DOHH2 (cell line): ENCODE measurements at regions not wholly inside any gene's neighbourhood (a gene's known extent, or its start where the extent isn't known, plus 50 kb on each side); places are given as distances from the start of the nearest gene placed in this dataset.

Source experiments
- CTCF ChIP-seq: fragments of 200-600 bp; sonication (generic); IDR thresholded peaks from one replicate; pipeline ENCODE4 v1.5.1; 2014; ENCODE audit warnings: antibody characterized with exemption, mild to moderate bottlenecking, low read depth, low read length; ENCODE audit not compliant: poor library complexity, severe bottlenecking
- EZH2phosphoT487 ChIP-seq: fragments of 200-600 bp; sonication (generic); IDR thresholded peaks from 2 replicates; pipeline ENCODE4 v1.6.1; 2017; ENCODE audit warnings: borderline replicate concordance, mild to moderate bottlenecking, antibody characterized with exemption, low read length, moderate library complexity, mixed read lengths

GRCh38 chr21:20040768-20041167 lies 957.4 kb upstream of the NCAM2 start:
- no peak for TF ChIP-seq EZH2phosphoT487
- TF ChIP-seq CTCF: no peak
